Prostate gland (tissue), 2 donors: ENCODE measurements at regions not wholly inside any gene's neighbourhood (a gene's known extent, or its start where the extent isn't known, plus 50 kb on each side); places are given as distances from the start of the nearest gene placed in this dataset.

Source experiments
- DNase-seq: peaks from one replicate; pipeline ENCODE4 v3.0.0-alpha.2; 2019; ENCODE audit warnings: low spot score
- H3K27ac ChIP-seq, 2 donors: fragments of 200-600 bp; sonication (generic); 2 replicates each; pipeline ENCODE4 v1.5.1; 2017 to 2019
- H3K27me3 ChIP-seq: fragments of 200-600 bp; sonication (generic); replicated peaks from 2 replicates; pipeline ENCODE4 v1.5.1; 2019; ENCODE audit not compliant: insufficient read depth
- H3K36me3 ChIP-seq, 2 donors: fragments of 200-600 bp; sonication (generic); 1 replicate in 1 of 2; 2 replicates in 1 of 2; pipeline versions ENCODE4 v1.5.1 to v1.8.1; 2017 to 2019
- H3K4me1 ChIP-seq: fragments of 200-600 bp; sonication (generic); replicated peaks from 2 replicates; pipeline ENCODE4 v1.5.1; 2019
- H3K4me3 ChIP-seq, 2 donors: fragments of 200-600 bp; sonication (generic); 2 replicates each; pipeline ENCODE4 v1.5.1; 2017 to 2019
- H3K9me3 ChIP-seq: fragments of 200-600 bp; sonication (generic); 2 replicates; pipeline ENCODE4 v1.5.1; 2017
- CTCF ChIP-seq, 4 experiments: fragments of 200-600 bp in 2 of 4; fragments of 450-650 bp in 2 of 4; sonication (generic) in 2 of 4; IDR thresholded peaks; 1 replicate in 3 of 4; 2 replicates in 1 of 4; pipeline ENCODE4 v1.5.1; 2016 to 2019; ENCODE audit warnings: antibody characterized with exemption in 4 of 4, mild to moderate bottlenecking in 2 of 4, moderate library complexity in 2 of 4
- POLR2A ChIP-seq: fragments of 450-650 bp; IDR thresholded peaks from one replicate; pipeline ENCODE4 v1.6.1; 2016; ENCODE audit warnings: antibody characterized with exemption, mild to moderate bottlenecking
- POLR2AphosphoS5 ChIP-seq: sonication (generic); formaldehyde crosslinking; IDR thresholded peaks from one replicate; pipeline ENCODE4 v1.6.1; 2017; ENCODE audit warnings: antibody characterized with exemption
- WGBS: methylation state at CpG from one replicate; pipeline ENCODE4 v1.1.5; 2018; 5-methylcytosine and 5-hydroxymethylcytosine counted together
- intact Hi-C: fragments of 100-400 bp; cut with DNase I; formaldehyde crosslinking; loops from one replicate; pipeline ENCODE4 v1.14.2; 2022

DNA sequence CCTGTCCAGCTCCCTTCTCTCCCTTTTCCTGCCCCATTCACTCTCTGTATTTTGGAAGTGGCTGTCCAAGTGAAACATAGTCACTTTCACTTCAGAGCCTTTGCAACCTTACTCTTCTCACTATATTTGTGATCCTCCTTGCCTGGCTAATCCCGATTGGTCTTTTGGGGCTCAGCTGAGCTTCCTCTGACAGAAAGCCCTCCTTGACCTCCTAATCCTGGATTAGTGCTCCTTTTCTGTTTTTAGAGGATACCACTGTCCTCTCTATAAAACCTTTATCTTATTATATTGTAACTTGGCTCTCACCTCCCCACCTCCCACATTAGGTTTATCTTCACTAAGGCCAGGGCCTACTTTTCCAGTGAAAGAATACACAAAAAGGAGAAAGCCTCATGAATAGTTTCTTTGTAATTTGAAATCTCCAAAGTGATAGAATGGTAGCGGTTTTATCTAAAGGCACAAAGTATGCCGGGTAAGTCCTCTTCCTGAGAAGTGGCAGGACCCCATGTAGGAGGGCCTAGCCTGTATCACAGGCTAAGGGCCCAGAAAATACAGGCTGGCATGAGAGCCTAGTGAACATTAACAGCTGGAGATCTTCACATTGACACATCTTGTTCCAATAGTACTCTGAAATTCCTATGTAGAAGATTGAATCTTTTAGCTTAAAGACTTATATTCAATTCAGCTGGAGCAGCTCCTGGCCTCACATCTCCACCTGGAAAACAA, 83.1 kb upstream of the GAREM1 start:
- intact Hi-C loops = loop anchor here (5.0 kb wide), 2 partner anchors 282 to 397 kb away; no protein-coding TSS in a partner anchor
- no peaks in the 10 kb centered on the region for H3K4me1 ChIP-seq
- no peaks in the 10 kb centered on the region for H3K9me3 ChIP-seq
- no peak for DNase-seq
- no peak overlapping the region for H3K4me3 ChIP-seq
- H3K27ac ChIP-seq = no peak overlapping the region
- 80% methylated on average over 3 of the region's 3 CpGs for WGBS
- TF ChIP-seq POLR2AphosphoS5 (no peak), CTCF (IDR thresholded peaks at IDR 0.05) (no peak), POLR2A (no peak)
- no peaks in the 10 kb centered on the region for H3K36me3 ChIP-seq
- H3K27me3 ChIP-seq = no peaks in the 10 kb centered on the region

DNA sequence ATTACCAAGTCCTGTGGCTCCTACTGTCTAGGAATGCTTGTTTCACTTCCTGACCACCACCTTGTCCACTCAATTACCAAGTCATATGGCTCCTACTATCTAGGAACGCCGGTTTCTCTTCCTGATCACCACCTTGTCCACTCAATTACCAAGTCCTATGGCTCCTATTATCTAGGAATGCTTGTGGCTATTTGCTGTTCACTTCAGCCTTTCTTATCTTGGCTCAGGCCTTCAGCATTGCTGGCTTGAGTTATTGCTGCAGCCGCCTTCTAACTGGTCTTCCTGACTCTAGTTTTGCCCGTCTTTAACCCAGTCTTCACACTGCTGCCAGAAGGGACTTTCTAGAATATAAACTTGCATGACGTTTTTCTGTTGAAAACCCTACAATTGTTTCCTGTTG, 82.5 kb upstream of the GAREM1 start:
- no peak for TF ChIP-seq POLR2A
- TF ChIP-seq CTCF (IDR thresholded peaks at IDR 0.05) = no peak
- TF ChIP-seq POLR2AphosphoS5 = no peak
- Histone ChIP-seq H3K4me3 (no peak overlapping the region), H3K36me3 (no peaks in the 10 kb centered on the region), H3K27ac (no peak overlapping the region), H3K4me1 (no peaks in the 10 kb centered on the region), H3K9me3 (no peaks in the 10 kb centered on the region), H3K27me3 (no peaks in the 10 kb centered on the region)
- 86% methylated on average over 5 of the region's 5 CpGs for WGBS
- DNase-seq = no peak
- intact Hi-C loops = loop anchor here (5.0 kb wide), 2 partner anchors 281 to 396 kb away; no protein-coding TSS in a partner anchor

GRCh38 chr18:32552421-32553030, 81.8 kb upstream of the GAREM1 start:
- Histone ChIP-seq H3K4me1 (no peaks in the 10 kb centered on the region), H3K9me3 (no peaks in the 10 kb centered on the region), H3K4me3 (no peak overlapping the region), H3K36me3 (no peaks in the 10 kb centered on the region), H3K27ac (no peak overlapping the region), H3K27me3 (no peaks in the 10 kb centered on the region)
- TF ChIP-seq POLR2AphosphoS5 (peak; percentile 46), CTCF (IDR thresholded peaks at IDR 0.05) (peak; percentile 53 to 79 (median 75)), POLR2A (no peak)
- 17% methylated on average over 4 of the region's 4 CpGs for WGBS
- intact Hi-C loops = loop anchor here (5.0 kb wide), 2 partner anchors 280 to 395 kb away; no protein-coding TSS in a partner anchor
- DNase-seq = peak; percentile 76

DNA sequence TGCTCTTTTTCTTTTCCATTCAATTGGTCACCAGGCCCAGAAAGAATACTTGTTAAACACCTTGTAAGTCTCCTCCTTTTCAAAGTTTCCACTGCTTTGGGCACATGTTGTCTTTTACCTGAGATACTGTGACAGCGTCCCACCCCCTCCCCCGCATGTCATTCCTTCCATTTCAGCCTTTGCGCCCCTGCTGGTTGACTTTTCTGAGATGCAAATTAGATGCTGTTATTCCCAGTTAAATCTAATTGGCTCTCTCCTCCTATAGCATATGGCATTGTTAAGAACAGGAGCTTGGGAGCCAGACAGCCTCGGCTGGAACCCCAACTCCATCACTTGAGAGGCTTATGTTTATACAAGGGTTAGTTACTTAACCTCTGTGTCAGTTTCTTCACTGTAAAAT, 80.3 kb upstream of the GAREM1 start:
- intact Hi-C loops = loop anchor here (5.0 kb wide), 2 partner anchors 279 to 394 kb away; no protein-coding TSS in a partner anchor
- Histone ChIP-seq H3K27me3 (no peaks in the 10 kb centered on the region), H3K36me3 (no peaks in the 10 kb centered on the region), H3K4me1 (no peaks in the 10 kb centered on the region), H3K4me3 (no peak overlapping the region), H3K27ac (no peak overlapping the region), H3K9me3 (no peaks in the 10 kb centered on the region)
- TF ChIP-seq CTCF (IDR thresholded peaks at IDR 0.05) (no peak), POLR2AphosphoS5 (no peak), POLR2A (no peak)
- WGBS = 57% methylated on average over 4 of the region's 4 CpGs
- DNase-seq = no peak
